ENCODE measurements at regions not wholly inside any gene's neighbourhood (a gene's known extent, or its start where the extent isn't known, plus 50 kb on each side); places are given as distances from the start of the nearest gene placed in this dataset.

DNA sequence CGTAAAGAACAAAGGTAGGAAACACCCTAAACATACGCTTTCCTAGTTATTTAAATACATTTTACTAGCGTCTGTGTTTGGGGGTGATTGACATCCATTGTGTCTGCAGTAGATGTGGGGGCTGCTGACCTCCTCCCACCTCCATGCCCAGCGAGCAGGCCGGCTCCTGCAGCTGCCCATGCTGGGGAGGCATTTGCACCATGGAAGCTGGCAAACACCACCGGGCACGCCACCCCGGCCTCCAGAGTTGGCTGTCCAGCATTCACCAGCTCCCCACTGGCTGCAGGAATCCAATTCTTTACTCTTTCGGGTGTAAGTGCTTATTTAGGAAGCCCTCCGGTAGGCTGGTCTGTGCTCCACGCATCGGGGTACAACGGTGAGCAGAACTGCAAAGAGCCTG is 115.4 kb upstream of the USP29 start:
- DNase-seq (ENCODE audit: extremely low spot score, unreplicated experiment): no peak
- no peak overlapping the region for H3K4me3 Mint-ChIP-seq (ENCODE audit: unreplicated experiment)
- H3K27me3 Mint-ChIP-seq (ENCODE audit: unreplicated experiment): no peaks in the 10 kb centered on the region
- TF ChIP-seq, protein P1, sequence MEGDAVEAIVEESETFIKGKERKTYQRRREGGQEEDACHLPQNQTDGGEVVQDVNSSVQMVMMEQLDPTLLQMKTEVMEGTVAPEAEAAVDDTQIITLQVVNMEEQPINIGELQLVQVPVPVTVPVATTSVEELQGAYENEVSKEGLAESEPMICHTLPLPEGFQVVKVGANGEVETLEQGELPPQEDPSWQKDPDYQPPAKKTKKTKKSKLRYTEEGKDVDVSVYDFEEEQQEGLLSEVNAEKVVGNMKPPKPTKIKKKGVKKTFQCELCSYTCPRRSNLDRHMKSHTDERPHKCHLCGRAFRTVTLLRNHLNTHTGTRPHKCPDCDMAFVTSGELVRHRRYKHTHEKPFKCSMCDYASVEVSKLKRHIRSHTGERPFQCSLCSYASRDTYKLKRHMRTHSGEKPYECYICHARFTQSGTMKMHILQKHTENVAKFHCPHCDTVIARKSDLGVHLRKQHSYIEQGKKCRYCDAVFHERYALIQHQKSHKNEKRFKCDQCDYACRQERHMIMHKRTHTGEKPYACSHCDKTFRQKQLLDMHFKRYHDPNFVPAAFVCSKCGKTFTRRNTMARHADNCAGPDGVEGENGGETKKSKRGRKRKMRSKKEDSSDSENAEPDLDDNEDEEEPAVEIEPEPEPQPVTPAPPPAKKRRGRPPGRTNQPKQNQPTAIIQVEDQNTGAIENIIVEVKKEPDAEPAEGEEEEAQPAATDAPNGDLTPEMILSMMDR (IDR thresholded peaks at IDR 0.05): no peak
- H3K36me3 Mint-ChIP-seq (ENCODE audit: unreplicated experiment): no peaks in the 10 kb centered on the region
- H3K9me3 Mint-ChIP-seq (ENCODE audit: unreplicated experiment): peaks cover 42% of the 10 kb centered on the region
- no peaks in the 10 kb centered on the region for H3K4me1 Mint-ChIP-seq (ENCODE audit: unreplicated experiment)
- no peak overlapping the region for H3K27ac Mint-ChIP-seq (ENCODE audit: unreplicated experiment)

DNA sequence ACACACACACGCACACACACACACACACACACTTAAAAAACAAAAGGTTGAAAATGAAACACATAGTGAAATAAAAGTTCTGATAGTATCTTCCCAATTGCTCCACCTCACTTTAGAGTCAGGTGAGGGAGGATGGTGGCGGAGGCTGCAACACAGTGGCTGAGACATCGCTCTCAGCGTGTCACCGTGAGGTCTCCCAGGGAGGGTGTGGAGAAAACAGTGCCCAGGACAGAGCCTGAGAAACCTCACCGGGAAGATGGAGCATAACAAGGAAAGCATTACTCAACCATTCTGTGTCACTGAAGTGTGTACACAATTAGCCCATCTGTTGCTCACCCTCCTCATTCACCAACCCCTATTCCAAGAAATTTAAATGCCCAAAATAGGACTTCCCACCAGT is 111.4 kb upstream of the USP29 start:
- Mint-ChIP-seq H3K36me3 (ENCODE audit: unreplicated experiment) (no peaks in the 10 kb centered on the region), H3K27ac (ENCODE audit: unreplicated experiment) (no peak overlapping the region), H3K4me1 (ENCODE audit: unreplicated experiment) (no peaks in the 10 kb centered on the region), H3K9me3 (ENCODE audit: unreplicated experiment) (peaks cover 57% of the 10 kb centered on the region), H3K4me3 (ENCODE audit: unreplicated experiment) (no peak overlapping the region), H3K27me3 (ENCODE audit: unreplicated experiment) (no peaks in the 10 kb centered on the region)
- DNase-seq (ENCODE audit: extremely low spot score, unreplicated experiment): no peak
- TF ChIP-seq, protein P1 (IDR thresholded peaks at IDR 0.05): no peak

DNA sequence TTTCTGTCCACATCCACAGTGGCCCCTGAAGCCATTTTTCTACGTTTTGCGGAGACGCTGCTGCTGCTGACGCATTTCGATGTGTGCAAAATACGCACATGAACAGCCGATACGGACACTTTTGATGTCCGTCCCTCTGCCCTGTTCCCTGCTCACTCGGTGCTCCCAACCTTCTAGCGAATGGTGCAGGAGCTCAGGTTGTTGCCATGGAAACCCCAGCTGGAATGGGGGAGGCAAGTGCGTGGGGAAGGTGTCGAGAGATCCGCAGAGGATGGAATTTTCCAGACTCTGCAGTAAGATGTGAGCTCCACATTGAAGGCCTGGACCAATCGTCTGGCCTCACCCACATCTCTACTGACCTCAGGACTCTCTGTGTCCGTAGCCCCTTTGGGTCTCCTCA is 109.2 kb upstream of the USP29 start:
- Mint-ChIP-seq H3K27me3 (ENCODE audit: unreplicated experiment) (no peaks in the 10 kb centered on the region), H3K9me3 (ENCODE audit: unreplicated experiment) (peaks cover 63% of the 10 kb centered on the region), H3K27ac (ENCODE audit: unreplicated experiment) (no peak overlapping the region), H3K4me3 (ENCODE audit: unreplicated experiment) (no peak overlapping the region), H3K4me1 (ENCODE audit: unreplicated experiment) (no peaks in the 10 kb centered on the region), H3K36me3 (ENCODE audit: unreplicated experiment) (no peaks in the 10 kb centered on the region)
- no peak for DNase-seq (ENCODE audit: extremely low spot score, unreplicated experiment)
- TF ChIP-seq, protein P1 (IDR thresholded peaks at IDR 0.05): no peak

DNA sequence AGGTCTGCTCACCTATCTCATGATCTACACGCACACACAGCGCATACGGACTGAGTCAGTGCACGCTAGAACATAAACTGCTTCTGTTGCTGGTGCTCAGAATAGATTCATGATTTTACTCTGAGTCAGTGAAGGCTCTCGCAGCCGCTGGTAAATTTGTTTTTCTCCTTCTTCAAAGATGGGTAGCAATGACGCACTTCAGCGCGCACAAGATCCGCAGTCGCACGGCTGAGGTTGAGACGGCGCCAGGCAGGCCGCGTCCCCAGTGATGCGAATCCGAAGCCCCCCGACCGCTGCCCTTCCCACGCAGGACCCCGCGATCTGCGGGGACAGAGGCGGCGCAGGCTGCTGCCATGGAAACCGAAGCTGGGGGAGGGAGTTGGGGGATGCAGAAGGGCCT is 103.7 kb upstream of the USP29 start:
- Mint-ChIP-seq H3K4me3 (ENCODE audit: unreplicated experiment) (no peak overlapping the region), H3K27me3 (ENCODE audit: unreplicated experiment) (no peaks in the 10 kb centered on the region), H3K36me3 (ENCODE audit: unreplicated experiment) (no peaks in the 10 kb centered on the region), H3K27ac (ENCODE audit: unreplicated experiment) (no peak overlapping the region), H3K4me1 (ENCODE audit: unreplicated experiment) (no peaks in the 10 kb centered on the region), H3K9me3 (ENCODE audit: unreplicated experiment) (peaks cover 34% of the 10 kb centered on the region)
- TF ChIP-seq, protein P1 (IDR thresholded peaks at IDR 0.05): no peak
- no peak for DNase-seq (ENCODE audit: extremely low spot score, unreplicated experiment)

DNA sequence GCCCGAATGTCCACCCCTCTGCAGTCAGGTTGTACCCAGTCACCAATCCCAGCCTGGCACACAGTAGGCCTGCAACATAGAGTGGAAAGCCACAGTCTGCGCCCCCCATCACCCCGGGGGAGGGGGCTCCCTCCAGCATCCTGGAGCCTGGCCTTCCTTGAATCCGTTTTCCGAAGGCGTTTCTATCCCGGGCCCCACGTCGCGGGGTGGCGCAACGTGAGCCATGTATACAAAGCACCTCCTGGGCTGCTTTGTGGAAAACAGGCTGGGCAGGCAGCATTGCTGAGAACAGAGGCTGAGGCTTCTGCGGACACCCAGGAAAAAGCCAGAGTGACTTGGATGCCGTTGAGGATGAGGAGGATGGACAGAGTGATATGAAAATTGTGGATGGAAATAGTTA is 103.3 kb upstream of the USP29 start:
- Mint-ChIP-seq H3K36me3 (ENCODE audit: unreplicated experiment) (no peaks in the 10 kb centered on the region), H3K27ac (ENCODE audit: unreplicated experiment) (no peak overlapping the region), H3K4me3 (ENCODE audit: unreplicated experiment) (no peak overlapping the region), H3K9me3 (ENCODE audit: unreplicated experiment) (peaks cover 30% of the 10 kb centered on the region), H3K27me3 (ENCODE audit: unreplicated experiment) (no peaks in the 10 kb centered on the region), H3K4me1 (ENCODE audit: unreplicated experiment) (no peaks in the 10 kb centered on the region)
- TF ChIP-seq, protein P1 (IDR thresholded peaks at IDR 0.05): no peak
- DNase-seq (ENCODE audit: extremely low spot score, unreplicated experiment): no peak
